Ovary (tissue), 3 donors: ENCODE measurements at regions not wholly inside any gene's neighbourhood (a gene's known extent, or its start where the extent isn't known, plus 50 kb on each side); places are given as distances from the start of the nearest gene placed in this dataset.

Source experiments
- CTCF ChIP-seq, 3 donors: fragments of 450-650 bp in 2 of 3; fragments of 200-600 bp in 1 of 3; IDR thresholded peaks; one replicate each; pipeline versions ENCODE4 v1.5.1 to v1.8.0; 2016 to 2022; ENCODE audit warnings: antibody characterized with exemption in 3 of 3, mild to moderate bottlenecking in 1 of 3
- EP300 ChIP-seq: sonication (generic); formaldehyde crosslinking; IDR thresholded peaks from one replicate; pipeline ENCODE4 v1.6.1; 2017; ENCODE audit warnings: antibody characterized with exemption
- donor health status: DM: no; HTN: no; CAD: no.

DNA sequence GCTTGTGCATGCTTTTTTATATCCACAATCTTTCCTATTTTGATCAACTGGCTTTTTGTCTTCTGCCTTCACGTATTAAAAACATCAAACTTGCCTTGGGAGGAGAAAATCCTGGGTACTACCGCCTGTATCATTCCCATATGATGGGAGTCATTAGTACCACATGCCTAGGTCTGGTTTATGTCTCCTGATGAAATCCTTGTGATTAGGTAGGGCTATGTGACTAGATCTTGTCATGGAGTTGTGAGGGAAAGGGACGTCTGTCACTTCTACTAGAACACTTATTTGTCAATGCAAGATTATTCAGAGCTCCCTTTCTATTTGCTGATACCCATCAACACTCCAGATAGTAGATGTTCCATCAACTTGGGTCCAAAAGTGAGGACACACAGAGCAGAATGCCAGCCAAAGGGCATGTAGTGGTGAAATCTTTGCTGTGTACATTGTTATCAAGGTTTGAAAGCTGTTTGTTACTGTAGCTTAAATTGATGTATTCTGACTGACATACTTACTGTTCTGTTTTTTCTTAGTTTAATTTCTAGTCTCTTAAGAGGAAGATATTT lies 621.8 kb upstream of the NR5A2 start:
- TF ChIP-seq CTCF (IDR thresholded peaks at IDR 0.05) (no peak), EP300 (no peak)
